ENCODE measurements at regions not wholly inside any gene's neighbourhood (a gene's known extent, or its start where the extent isn't known, plus 50 kb on each side); places are given as distances from the start of the nearest gene placed in this dataset.

DNA sequence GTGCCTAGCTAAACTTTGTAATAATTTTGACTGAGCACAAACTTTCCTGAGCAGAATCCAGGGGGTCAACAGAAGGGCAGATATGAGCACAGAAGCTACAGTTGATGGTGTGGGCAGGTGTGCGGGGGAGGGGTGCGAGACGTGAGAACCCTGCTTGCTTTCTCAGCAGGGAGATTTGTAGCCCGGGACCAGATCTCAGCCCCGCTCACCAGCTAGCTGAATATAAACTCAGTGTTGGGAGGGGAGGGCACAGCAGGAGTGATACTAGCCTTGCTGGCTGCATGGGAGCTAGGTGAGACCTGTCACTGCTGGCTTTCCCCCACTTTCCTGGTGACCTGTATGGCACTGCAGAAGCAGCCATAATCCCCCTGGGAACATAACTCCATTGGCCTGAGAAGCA is 83.4 kb downstream of the CLDN1 start:
- CTCF ChIA-PET: no interaction called here
- Histone ChIP-seq H3K27me3 (ENCODE audit: control insufficient read depth, insufficient read depth, low read length) (no peaks in the 10 kb centered on the region), H3K14ac (replicated peaks; ENCODE audit: low read depth, low read length) (no peak overlapping the region), H2AFZ (replicated peaks; ENCODE audit: low read length, poor library complexity) (no peak overlapping the region), H2AK9ac (replicated peaks; ENCODE audit: low read depth, low read length, poor library complexity) (no peak overlapping the region), H3K9me3 (ENCODE audit: control insufficient read depth, insufficient read depth, low read length) (peaks cover 5% of the 10 kb centered on the region; the same call in 1 of the 2 replicates), H3K27ac (ENCODE audit: insufficient read depth, low read length) (no peak overlapping the region), H3K9me1 (ENCODE audit: insufficient read depth, low read length) (no peaks in the 10 kb centered on the region), H3K4ac (ENCODE audit: low read depth, low read length) (no peak overlapping the region), H3K4me2 (ENCODE audit: low read depth, low read length) (no peak overlapping the region), H2BK15ac (ENCODE audit: low read depth, low read length) (no peak overlapping the region), H3K36me3 (ENCODE audit: control insufficient read depth, insufficient read depth, low read length) (no peaks in the 10 kb centered on the region), H3K23ac (ENCODE audit: low read depth, low read length) (no peak overlapping the region), H2BK5ac (ENCODE audit: low read depth, low read length, poor library complexity, severe bottlenecking) (no peak overlapping the region), H2BK20ac (ENCODE audit: low read depth, low read length) (no peak overlapping the region), H4K8ac (ENCODE audit: low read depth in 2 of 2, low read length in 2 of 2) (no peak overlapping the region), H3K9ac (ENCODE audit: low read depth, low read length) (no peak overlapping the region), H3K18ac (ENCODE audit: low read depth, low read length) (no peak overlapping the region), H2BK120ac (ENCODE audit: low read depth, low read length) (no peak overlapping the region), H3K4me3 (ENCODE audit: insufficient read depth, low read depth, low read length) (no peak overlapping the region), H2AK5ac (ENCODE audit: low read depth, low read length) (no peak overlapping the region), H3K79me1 (ENCODE audit: low read depth in 1 of 2, low read length in 2 of 2) (no peaks in the 10 kb centered on the region), H3K4me1 (ENCODE audit: control insufficient read depth, insufficient read depth, low read length) (no peaks in the 10 kb centered on the region), H4K20me1 (ENCODE audit: insufficient read depth, low read length) (no peaks in the 10 kb centered on the region), H3K56ac (ENCODE audit: extremely low read depth, insufficient read depth, low read length) (no peak overlapping the region), H4K91ac (ENCODE audit: insufficient read depth, low read depth, low read length) (no peak overlapping the region), H4K5ac (ENCODE audit: low read depth, low read length) (no peak overlapping the region)
- ATAC-seq (ENCODE audit: low read depth): no peak
- intact Hi-C loops (cut with micrococcal nuclease) (no loop called here), in situ Hi-C loops (cut with MboI; ENCODE audit: low sequenced_read_pairs) (no loop called here), dilution Hi-C loops (cut with HindIII; ENCODE audit: low sequenced_read_pairs, unreplicated experiment) (no loop called here)
- POLR2A ChIA-PET (ENCODE audit: unreplicated experiment): no interaction called here
- no TSS peak for BruUV-seq (replicated peaks)
- DNase-seq: no peak
- no peak for TF ChIP-seq FOS (IDR thresholded peaks at IDR 0.05; ENCODE audit: low read depth, low read length)
- TF ChIP-seq MAZ (IDR thresholded peaks at IDR 0.05; ENCODE audit: borderline replicate concordance, low read depth, low read length): no peak
- no peak for TF ChIP-seq SMC3 (IDR thresholded peaks at IDR 0.05; ENCODE audit: low read depth, low read length)
- no peak for TF ChIP-seq RAD21 (IDR thresholded peaks at IDR 0.05; ENCODE audit: low read length)
- TF ChIP-seq MXI1 (IDR thresholded peaks at IDR 0.05; ENCODE audit: borderline replicate concordance, low read depth, low read length): no peak
- no peak for TF ChIP-seq BHLHE40 (IDR thresholded peaks at IDR 0.05; ENCODE audit: low read depth, low read length)
- 72% methylated on average over 2 of the region's 5 CpGs; no CpG with 5 or more reads in 1 of the 2 experiments for WGBS, 2 experiments (ENCODE audit: extremely low coverage in 2 of 2, insufficient read length in 1 of 2)
